Astrocyte of the spinal cord (primary cell): ENCODE measurements at regions not wholly inside any gene's neighbourhood (a gene's known extent, or its start where the extent isn't known, plus 50 kb on each side); places are given as distances from the start of the nearest gene placed in this dataset.
A peak's percentile ranks its signal among the peaks of the same experiment; 100 is the strongest.

Experiments
- DNase-seq: peaks from one replicate; pipeline ENCODE4 v3.0.0; 2011; ENCODE audit warnings: low read depth, low spot score
- H3K4me3 ChIP-seq: 2 replicates; pipeline ENCODE4 v1.5.1; 2011; ENCODE audit warnings: low read depth, mild to moderate bottlenecking, low read length, moderate library complexity
- in situ Hi-C: cut with HindIII; loops from 2 replicates; pipeline ENCODE4 v1.10.0; 2017; ENCODE audit warnings: low sequenced_read_pairs
- TF ChIP-seq, protein P1 (sequence below): IDR thresholded peaks from 2 replicates; pipeline ENCODE4 v1.5.1; 2012; ENCODE audit warnings: low read depth, mild to moderate bottlenecking, low read length, inconsistent platforms

- TF ChIP-seq, protein P1, sequence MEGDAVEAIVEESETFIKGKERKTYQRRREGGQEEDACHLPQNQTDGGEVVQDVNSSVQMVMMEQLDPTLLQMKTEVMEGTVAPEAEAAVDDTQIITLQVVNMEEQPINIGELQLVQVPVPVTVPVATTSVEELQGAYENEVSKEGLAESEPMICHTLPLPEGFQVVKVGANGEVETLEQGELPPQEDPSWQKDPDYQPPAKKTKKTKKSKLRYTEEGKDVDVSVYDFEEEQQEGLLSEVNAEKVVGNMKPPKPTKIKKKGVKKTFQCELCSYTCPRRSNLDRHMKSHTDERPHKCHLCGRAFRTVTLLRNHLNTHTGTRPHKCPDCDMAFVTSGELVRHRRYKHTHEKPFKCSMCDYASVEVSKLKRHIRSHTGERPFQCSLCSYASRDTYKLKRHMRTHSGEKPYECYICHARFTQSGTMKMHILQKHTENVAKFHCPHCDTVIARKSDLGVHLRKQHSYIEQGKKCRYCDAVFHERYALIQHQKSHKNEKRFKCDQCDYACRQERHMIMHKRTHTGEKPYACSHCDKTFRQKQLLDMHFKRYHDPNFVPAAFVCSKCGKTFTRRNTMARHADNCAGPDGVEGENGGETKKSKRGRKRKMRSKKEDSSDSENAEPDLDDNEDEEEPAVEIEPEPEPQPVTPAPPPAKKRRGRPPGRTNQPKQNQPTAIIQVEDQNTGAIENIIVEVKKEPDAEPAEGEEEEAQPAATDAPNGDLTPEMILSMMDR: no peak
- DNase-seq: no peak
- in situ Hi-C loops: no loop called here
- no peak overlapping the region for H3K4me3 ChIP-seq
Observed at GRCh38 chr22:27666272-27666997, 135.1 kb downstream of the MN1 start.

GRCh38 chr22:27667121-27667843 lies 134.3 kb downstream of the MN1 start:
- DNase-seq: peak; percentile 62
- TF ChIP-seq, protein P1: no peak
- H3K4me3 ChIP-seq: no peak overlapping the region
- in situ Hi-C loops: no loop called here

DNA sequence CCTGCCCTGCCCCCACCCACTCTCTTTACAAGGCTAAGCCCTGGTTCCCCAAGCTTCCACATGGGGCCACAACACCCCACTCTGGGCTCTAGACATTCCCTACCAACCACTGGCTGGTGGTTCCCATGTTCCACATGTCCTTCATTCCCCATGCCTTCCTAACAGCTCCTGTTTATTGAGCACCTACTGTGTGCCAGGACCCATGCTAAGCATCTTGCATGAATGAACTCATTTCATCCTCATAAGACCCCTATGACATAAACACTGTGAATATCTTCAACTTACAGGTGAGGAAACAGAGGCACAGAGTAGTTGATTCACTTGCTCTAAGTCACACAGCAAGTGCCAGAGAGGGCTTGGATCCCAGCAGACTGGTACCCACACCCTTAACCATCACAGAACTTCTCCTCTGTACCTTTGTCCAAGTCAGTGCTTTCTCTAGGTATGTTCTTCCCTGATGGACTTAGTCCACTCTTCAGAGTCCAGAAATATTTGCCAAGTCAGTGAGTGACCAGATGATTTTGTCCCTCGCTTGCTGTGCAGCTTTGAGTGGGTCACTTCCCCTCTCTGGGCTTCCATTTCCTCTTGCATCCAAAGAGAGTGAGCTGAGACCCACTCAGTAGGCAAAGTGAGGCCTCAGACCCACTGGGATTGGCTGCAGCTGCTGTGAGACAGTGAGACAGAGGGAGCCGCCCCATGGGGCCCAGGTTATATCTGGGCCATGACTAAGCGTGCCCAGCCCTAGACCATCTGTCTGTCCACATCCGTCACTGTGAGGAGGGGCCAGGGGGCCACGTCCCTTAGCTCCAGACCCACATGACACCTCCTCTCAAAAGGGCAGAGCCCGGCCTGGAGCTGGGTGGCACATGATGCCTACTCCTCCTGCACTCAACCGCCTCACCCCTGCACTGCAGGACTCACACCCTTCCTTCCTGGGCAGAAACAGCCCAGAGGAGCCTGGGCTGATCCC lies 132.4 kb downstream of the MN1 start:
- in situ Hi-C loops: no loop called here
- TF ChIP-seq, protein P1: no peak
- peak; percentile 49 for DNase-seq
- no peak overlapping the region for H3K4me3 ChIP-seq

- TF ChIP-seq, protein P1: no peak
- in situ Hi-C loops: no loop called here
- DNase-seq: no peak
- H3K4me3 ChIP-seq: no peak overlapping the region
Observed at GRCh38 chr22:27669798-27670599, 131.6 kb downstream of the MN1 start.

DNA sequence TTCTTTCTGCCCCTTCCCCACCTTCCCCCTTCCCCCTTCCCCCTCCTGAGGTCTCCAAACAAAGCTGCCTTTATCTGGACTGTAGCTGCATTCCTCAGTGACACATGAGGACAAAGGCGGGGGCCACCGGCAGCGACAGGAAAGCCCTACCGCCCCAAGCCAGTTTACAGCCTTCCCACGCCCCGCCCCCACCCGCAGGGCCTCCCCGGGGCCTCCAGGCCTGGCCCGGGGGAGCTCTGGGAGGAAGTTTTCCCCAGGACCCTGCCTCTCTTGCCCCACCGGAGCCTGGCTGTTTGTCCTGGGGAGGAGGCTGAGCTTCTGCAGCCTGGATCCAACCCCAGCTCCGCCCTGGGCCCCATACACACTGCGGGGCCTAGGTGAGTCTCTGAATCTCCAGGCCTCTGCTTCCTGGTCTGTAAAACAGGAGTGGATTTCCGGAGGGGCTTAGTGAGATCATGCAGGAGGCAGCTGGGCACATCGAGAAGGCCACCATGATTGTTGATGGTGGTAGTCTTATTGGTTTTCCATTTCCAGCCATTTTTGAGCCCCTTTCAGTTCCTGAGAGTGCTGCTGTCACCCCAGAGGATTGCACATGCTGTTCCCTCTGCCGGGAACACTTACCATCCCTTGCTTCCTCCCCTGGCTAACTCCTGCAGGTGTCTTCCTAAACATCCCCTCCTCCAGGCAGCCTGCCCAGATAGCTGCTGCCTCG lies 130.7 kb downstream of the MN1 start:
- no peak for DNase-seq
- TF ChIP-seq, protein P1: no peak
- in situ Hi-C loops: no loop called here
- no peak overlapping the region for H3K4me3 ChIP-seq
